ENCODE measurements at regions not wholly inside any gene's neighbourhood (a gene's known extent, or its start where the extent isn't known, plus 50 kb on each side); places are given as distances from the start of the nearest gene placed in this dataset.

GRCh38 chr22:27541836-27542235, 259.7 kb downstream of the MN1 start:
- TF ChIP-seq GATA3 (IDR thresholded peaks at IDR 0.05; ENCODE audit: low read depth, low read length) (no peak), GATA2 (IDR thresholded peaks at IDR 0.05; ENCODE audit: low read depth, low read length) (no peak)
